CD14-positive monocyte (primary cell): ENCODE measurements at regions not wholly inside any gene's neighbourhood (a gene's known extent, or its start where the extent isn't known, plus 50 kb on each side); places are given as distances from the start of the nearest gene placed in this dataset.

Experiments
- DNase-seq, 3 donors: peaks; one replicate each; pipeline ENCODE4 v3.0.0-alpha.2; 2011 to 2022
- H2AFZ ChIP-seq: 2 replicates; pipeline ENCODE4 v1.6.0; 2012; ENCODE audit warnings: mild to moderate bottlenecking, low read depth, low read length, inconsistent platforms; ENCODE audit not compliant: insufficient read depth, poor library complexity, severe bottlenecking
- H3K27ac ChIP-seq, 2 donors: 1 replicate in 1 of 2; 2 replicates in 1 of 2; pipeline ENCODE4 v1.5.1; 2012 to 2013; ENCODE audit warnings: low read length in 2 of 2, control low read depth in 1 of 2, inconsistent platforms in 1 of 2, low read depth in 1 of 2, mild to moderate bottlenecking in 1 of 2
- H3K27me3 ChIP-seq, 2 donors: one replicate each; pipeline versions ENCODE4 v1.6.0 to v1.6.1; 2011 to 2013; ENCODE audit warnings: low read length in 2 of 2; ENCODE audit not compliant: control insufficient read depth in 2 of 2, insufficient read depth in 2 of 2
- H3K36me3 ChIP-seq, 2 donors: replicated peaks in 1 of 2; 1 replicate in 1 of 2; 2 replicates in 1 of 2; pipeline versions ENCODE4 v1.5.1 to v1.6.1; 2012 to 2013; ENCODE audit warnings: low read length in 2 of 2, control low read depth in 1 of 2, inconsistent platforms in 1 of 2, mild to moderate bottlenecking in 1 of 2; ENCODE audit not compliant: insufficient read depth in 2 of 2, control insufficient read depth in 1 of 2
- H3K4me1 ChIP-seq, 2 donors: 1 replicate in 1 of 2; 2 replicates in 1 of 2; pipeline versions ENCODE4 v1.5.1 to v1.6.1; 2012 to 2013; ENCODE audit warnings: low read length in 2 of 2, control low read depth in 1 of 2, inconsistent platforms in 1 of 2, mild to moderate bottlenecking in 1 of 2, moderate library complexity in 1 of 2; ENCODE audit not compliant: insufficient read depth in 2 of 2, control insufficient read depth in 1 of 2
- H3K4me2 ChIP-seq: replicated peaks from 2 replicates; pipeline ENCODE3; 2012; ENCODE audit warnings: low read length, moderate library complexity, mild to moderate bottlenecking; ENCODE audit not compliant: poor library complexity, severe bottlenecking; ENCODE audit errors: extremely low read depth
- H3K4me3 ChIP-seq, 3 experiments: fragments of 200-600 bp in 1 of 3; sonication (generic) in 1 of 3; replicated peaks in 1 of 3; 1 replicate in 2 of 3; 2 replicates in 1 of 3; pipeline ENCODE4 v1.5.1; 2011 to 2013; ENCODE audit warnings: low read length in 3 of 3, mild to moderate bottlenecking in 3 of 3, control low read depth in 2 of 3, low read depth in 2 of 3, inconsistent platforms in 1 of 3, moderate library complexity in 1 of 3
- H3K79me2 ChIP-seq: 2 replicates; pipeline ENCODE4 v1.6.0; 2012; ENCODE audit warnings: mild to moderate bottlenecking, control low read depth, inconsistent platforms, low read length, moderate library complexity; ENCODE audit not compliant: insufficient read depth
- H3K9ac ChIP-seq: 2 replicates; pipeline ENCODE4 v1.6.0; 2017; ENCODE audit warnings: low read length, mild to moderate bottlenecking; ENCODE audit not compliant: insufficient read depth, poor library complexity, severe bottlenecking
- H3K9me3 ChIP-seq, 2 donors: replicated peaks in 1 of 2; 1 replicate in 1 of 2; 2 replicates in 1 of 2; pipeline versions ENCODE4 v1.5.1 to v1.6.1; 2012 to 2013; ENCODE audit warnings: low read length in 2 of 2, control low read depth in 1 of 2; ENCODE audit not compliant: control insufficient read depth in 1 of 2, insufficient read depth in 1 of 2
- H4K20me1 ChIP-seq: 2 replicates; pipeline ENCODE4 v1.6.0; 2012; ENCODE audit warnings: mild to moderate bottlenecking, low read length, control low read depth, moderate library complexity; ENCODE audit not compliant: insufficient read depth
- H3K27ac Mint-ChIP-seq, 7 donors: one replicate each; pipeline ENCODE4 v1.8.0; 2020; ENCODE audit warnings: mild to moderate bottlenecking in 7 of 7, mixed read lengths in 7 of 7, moderate library complexity in 6 of 7, inconsistent platforms in 2 of 7
- H3K27me3 Mint-ChIP-seq, 3 donors: one replicate each; pipeline ENCODE4 v1.8.0; 2021 to 2022; ENCODE audit warnings: low read depth in 3 of 3, mild to moderate bottlenecking in 3 of 3, mixed read lengths in 3 of 3, moderate library complexity in 3 of 3, inconsistent platforms in 1 of 3
- H3K36me3 Mint-ChIP-seq, 2 donors: one replicate each; pipeline ENCODE4 v1.8.0; 2020; ENCODE audit warnings: mixed read lengths in 2 of 2, inconsistent platforms in 1 of 2, mild to moderate bottlenecking in 1 of 2
- H3K4me1 Mint-ChIP-seq: one replicate; pipeline ENCODE4 v1.8.0; 2020; ENCODE audit warnings: mild to moderate bottlenecking, mixed read lengths
- H3K4me3 Mint-ChIP-seq, 2 donors: one replicate each; pipeline ENCODE4 v1.8.0; 2020; ENCODE audit warnings: mild to moderate bottlenecking in 2 of 2, mixed read lengths in 2 of 2, moderate library complexity in 1 of 2
- H3K9me3 Mint-ChIP-seq, 7 donors: one replicate each; pipeline ENCODE4 v1.8.0; 2020 to 2022; ENCODE audit warnings: mixed read lengths in 7 of 7, mild to moderate bottlenecking in 6 of 7, moderate library complexity in 6 of 7, inconsistent platforms in 2 of 7
- CTCF ChIP-seq: fragments of 200-600 bp; IDR thresholded peaks from one replicate; pipeline ENCODE4 v1.8.0; 2022; ENCODE audit warnings: antibody characterized with exemption, mild to moderate bottlenecking
- WGBS: methylation state at CpG from one replicate; pipeline ENCODE4 v1.1.5; 2013; ENCODE audit warnings: missing lambda C conversion rate; ENCODE audit not compliant: insufficient coverage; 5-methylcytosine and 5-hydroxymethylcytosine counted together
- intact Hi-C, 2 donors: fragments of 100-400 bp; cut with micrococcal nuclease; formaldehyde crosslinking; loops; one replicate each; pipeline versions ENCODE4 v1.15.0 to v1.15.1; 2023

GRCh38 chr5:118553662-118554061 is 434.7 kb downstream of the DTWD2 start:
- Histone ChIP-seq H3K27me3 (no peaks in the 10 kb centered on the region), H3K27ac (no peak overlapping the region), H3K4me1 (no peaks in the 10 kb centered on the region), H2AFZ (no peak overlapping the region), H3K4me3 (no peak overlapping the region), H3K36me3 (no peaks in the 10 kb centered on the region), H3K9me3 (no peaks in the 10 kb centered on the region), H3K79me2 (no peaks in the 10 kb centered on the region), H4K20me1 (no peaks in the 10 kb centered on the region), H3K9ac (no peak overlapping the region), H3K4me2 (no peak overlapping the region)
- TF ChIP-seq CTCF: no peak
- intact Hi-C loops: no loop called here
- Mint-ChIP-seq H3K4me3 (no peak overlapping the region), H3K27me3 (peaks cover 0 to 3% (median 2%) of the 10 kb centered on the region in 3 donors), H3K4me1 (peaks cover 3% of the 10 kb centered on the region), H3K9me3 (peaks cover 0 to 4% (median 0%) of the 10 kb centered on the region in 7 donors), H3K36me3 (no peaks in the 10 kb centered on the region), H3K27ac (no peak overlapping the region)
- no peak for DNase-seq
- WGBS: no CpG with 5 or more reads among the region's 3 CpGs

- H3K27ac ChIP-seq: no peak overlapping the region
- no peak for DNase-seq
- intact Hi-C loops: no loop called here
- TF ChIP-seq CTCF: no peak
- H3K4me3 Mint-ChIP-seq: no peak overlapping the region
- H3K27me3 ChIP-seq: no peaks in the 10 kb centered on the region
- H3K79me2 ChIP-seq: no peaks in the 10 kb centered on the region
- no peaks in the 10 kb centered on the region for H3K4me1 ChIP-seq
- peaks cover 4% of the 10 kb centered on the region for H3K4me1 Mint-ChIP-seq
- peaks cover 0 to 3% (median 2%) of the 10 kb centered on the region in 3 donors for H3K27me3 Mint-ChIP-seq
- no peaks in the 10 kb centered on the region for H4K20me1 ChIP-seq
- H3K9me3 Mint-ChIP-seq: peaks cover 0 to 4% (median 0%) of the 10 kb centered on the region in 7 donors
- no peak overlapping the region for H3K4me3 ChIP-seq
- H3K36me3 ChIP-seq: no peaks in the 10 kb centered on the region
- WGBS: 100% methylated on average over 1 of the region's 2 CpGs
- H2AFZ ChIP-seq: no peak overlapping the region
- H3K9me3 ChIP-seq: no peaks in the 10 kb centered on the region
- no peak overlapping the region for H3K9ac ChIP-seq
- H3K27ac Mint-ChIP-seq: no peak overlapping the region
- H3K4me2 ChIP-seq: no peak overlapping the region
- H3K36me3 Mint-ChIP-seq: no peaks in the 10 kb centered on the region
Measured at GRCh38 chr5:118552731-118553360, 435.5 kb downstream of the DTWD2 start.
